Amniotic stem cell (primary cell): ENCODE measurements at regions not wholly inside any gene's neighbourhood (a gene's known extent, or its start where the extent isn't known, plus 50 kb on each side); places are given as distances from the start of the nearest gene placed in this dataset.

Experiments used
- DNase-seq: peaks from one replicate; lab custom pipeline; 2025; lab: John Stamatoyannopoulos, UW

GRCh38 chr14:39988939-39989338, 556.7 kb upstream of the FBXO33 start:
- DNase-seq = no peak

DNA sequence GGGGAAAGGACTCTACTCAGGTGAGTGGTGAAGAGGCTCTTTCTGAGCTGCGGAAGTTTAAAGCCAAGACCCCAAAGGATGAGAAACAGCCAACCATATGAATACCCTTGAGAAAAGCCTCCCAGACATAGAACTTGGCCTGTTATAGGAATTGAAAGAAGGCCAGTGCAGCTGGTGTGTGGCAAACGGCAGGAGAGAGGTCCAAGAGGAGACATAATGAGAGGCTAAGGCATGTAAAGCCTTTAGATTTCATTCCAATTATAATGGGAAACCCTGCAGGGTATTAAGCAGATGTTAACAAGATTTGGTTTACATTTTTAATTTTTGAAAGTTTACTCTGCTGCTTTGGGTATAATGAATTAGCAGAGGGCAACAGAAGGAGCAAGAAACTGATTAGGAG, 552.1 kb upstream of the FBXO33 start:
- DNase-seq = no peak

DNA sequence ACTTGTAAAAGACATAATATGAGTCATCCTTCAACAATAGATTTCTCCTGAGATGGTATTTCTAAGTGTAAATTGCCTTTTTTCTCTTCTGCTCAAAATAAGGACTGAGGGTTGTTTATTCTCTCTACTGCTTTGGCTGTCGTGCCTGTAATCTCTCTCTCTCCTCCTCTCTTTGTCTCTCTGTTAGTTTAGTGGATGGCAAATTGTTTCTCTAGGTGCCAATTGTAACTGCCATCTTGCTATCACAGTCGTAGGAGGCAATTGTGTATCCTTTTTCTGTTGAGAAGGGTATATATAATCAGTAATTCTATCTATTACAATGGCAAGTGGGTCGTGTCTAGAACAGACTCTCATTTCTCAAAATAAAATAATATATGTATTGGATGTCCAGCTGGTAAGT, 545.0 kb upstream of the FBXO33 start:
- no peak for DNase-seq

DNA sequence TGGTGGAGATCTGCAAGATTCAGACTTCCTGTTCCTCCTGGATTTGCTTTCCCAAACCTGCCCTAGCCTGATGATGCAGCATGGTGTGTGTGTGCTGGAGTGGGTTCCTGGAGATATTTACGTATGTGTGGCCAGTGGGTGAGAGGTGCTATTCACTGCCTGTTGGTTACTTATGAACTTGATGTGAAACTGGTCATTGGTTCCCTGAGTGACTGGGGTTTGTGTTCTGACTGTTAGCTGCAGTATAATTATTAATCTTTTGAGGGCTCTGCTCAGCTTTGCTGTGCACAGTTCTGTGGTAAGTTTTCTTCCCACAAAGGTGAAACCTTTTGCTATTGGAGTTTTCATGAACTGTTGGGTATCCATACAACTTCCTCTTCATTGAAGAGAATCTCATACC, 541.8 kb upstream of the FBXO33 start:
- DNase-seq = no peak

GRCh38 chr14:39972704-39973103, 540.5 kb upstream of the FBXO33 start:
- DNase-seq = no peak

GRCh38 chr14:39967885-39968284, 535.7 kb upstream of the FBXO33 start:
- DNase-seq = no peak

DNA sequence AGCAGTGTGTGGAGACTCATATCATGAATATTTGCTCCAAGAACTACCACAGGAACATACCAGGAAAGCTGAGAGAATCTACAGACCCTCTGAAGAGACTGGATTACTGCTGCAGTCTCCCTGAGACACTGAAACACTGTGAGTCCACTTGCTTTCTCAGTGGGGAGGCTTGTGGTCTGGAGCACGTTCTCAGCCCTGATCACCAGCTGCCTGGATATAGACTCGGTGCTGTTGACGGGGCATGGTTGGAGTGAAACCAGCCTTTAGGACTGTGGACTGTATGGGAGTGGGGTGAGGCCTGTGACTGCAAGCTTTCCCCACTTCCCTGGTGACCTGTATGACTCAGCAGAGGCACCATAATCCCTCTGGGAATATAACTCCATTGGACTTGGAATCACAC, 525.8 kb upstream of the FBXO33 start:
- no peak for DNase-seq

GRCh38 chr14:39957290-39957689, 525.1 kb upstream of the FBXO33 start:
- DNase-seq = no peak

DNA sequence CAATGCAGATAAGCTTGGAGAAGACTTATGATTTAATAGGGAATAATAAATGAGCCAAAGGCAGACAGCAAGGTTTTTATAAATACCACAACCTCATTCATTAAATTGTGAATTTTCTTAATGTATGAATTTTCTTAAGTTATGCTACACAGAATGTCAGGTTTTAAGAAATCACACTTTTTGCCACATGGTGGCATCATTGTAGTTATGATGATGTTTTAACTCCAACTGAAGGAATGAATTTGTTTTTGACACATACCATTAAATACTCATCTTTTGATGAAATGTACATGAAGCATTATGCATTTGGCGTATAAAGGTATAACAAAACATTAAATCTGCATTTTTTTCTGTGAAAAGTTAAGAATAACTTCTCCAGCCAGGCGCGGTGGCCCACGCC, 524.1 kb upstream of the FBXO33 start:
- no peak for DNase-seq

DNA sequence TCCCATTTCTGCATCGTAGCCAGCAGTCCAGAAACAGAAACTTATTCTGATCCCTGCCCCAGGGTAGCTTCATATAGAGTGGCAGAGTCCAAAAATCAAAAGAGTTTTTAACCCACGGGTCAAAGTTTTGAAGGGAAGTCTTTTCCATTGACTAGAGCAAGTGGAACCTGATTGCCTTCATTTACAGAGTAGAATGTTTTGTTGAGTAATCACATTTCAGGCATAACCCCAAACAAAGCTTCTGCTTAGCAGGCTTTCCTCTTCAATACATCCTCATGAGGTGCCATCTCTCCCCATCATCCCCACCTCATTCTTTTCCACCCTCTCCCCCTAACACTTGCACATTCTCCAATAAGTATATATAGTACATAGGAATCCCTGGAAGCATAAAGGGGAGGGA, 516.0 kb upstream of the FBXO33 start:
- no peak for DNase-seq

DNA sequence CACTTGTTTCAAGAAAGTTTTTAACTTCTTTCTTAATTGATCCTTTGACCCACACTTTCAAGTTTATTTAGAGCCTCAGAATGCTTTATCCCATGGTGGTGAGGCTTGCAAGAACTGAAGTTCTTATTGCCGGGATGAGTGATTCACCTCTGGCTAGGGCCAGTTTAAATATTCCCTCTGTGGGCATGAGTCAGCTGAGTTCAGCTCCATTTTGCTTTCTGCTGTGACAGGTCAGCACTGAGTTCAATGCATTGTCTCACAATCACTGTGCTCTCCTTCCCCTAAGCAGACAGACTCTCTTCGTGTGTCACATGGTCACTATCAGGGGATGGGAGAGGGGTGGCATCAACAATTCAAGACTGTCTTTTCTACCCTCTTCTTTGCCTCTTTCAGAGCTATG, 514.6 kb upstream of the FBXO33 start:
- DNase-seq = no peak

DNA sequence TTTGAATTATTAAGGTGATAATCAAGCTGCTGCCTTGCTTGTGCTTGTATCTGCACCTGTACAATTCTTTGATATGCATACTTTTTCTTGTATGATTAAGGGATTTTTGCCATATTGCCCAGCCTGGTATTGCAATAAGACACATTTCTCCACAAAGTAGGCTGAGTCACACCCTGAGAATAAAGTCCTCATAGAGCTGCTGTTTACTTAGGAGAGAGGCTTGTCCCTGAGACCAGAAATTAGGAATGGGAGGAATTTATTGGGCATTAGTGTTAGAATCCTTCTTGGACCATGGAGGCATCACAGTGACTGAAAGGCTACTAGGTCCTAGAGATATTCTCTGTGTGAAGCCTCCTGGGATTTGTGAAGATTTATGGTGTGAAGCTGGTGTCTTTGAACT, 506.8 kb upstream of the FBXO33 start:
- DNase-seq = no peak

DNA sequence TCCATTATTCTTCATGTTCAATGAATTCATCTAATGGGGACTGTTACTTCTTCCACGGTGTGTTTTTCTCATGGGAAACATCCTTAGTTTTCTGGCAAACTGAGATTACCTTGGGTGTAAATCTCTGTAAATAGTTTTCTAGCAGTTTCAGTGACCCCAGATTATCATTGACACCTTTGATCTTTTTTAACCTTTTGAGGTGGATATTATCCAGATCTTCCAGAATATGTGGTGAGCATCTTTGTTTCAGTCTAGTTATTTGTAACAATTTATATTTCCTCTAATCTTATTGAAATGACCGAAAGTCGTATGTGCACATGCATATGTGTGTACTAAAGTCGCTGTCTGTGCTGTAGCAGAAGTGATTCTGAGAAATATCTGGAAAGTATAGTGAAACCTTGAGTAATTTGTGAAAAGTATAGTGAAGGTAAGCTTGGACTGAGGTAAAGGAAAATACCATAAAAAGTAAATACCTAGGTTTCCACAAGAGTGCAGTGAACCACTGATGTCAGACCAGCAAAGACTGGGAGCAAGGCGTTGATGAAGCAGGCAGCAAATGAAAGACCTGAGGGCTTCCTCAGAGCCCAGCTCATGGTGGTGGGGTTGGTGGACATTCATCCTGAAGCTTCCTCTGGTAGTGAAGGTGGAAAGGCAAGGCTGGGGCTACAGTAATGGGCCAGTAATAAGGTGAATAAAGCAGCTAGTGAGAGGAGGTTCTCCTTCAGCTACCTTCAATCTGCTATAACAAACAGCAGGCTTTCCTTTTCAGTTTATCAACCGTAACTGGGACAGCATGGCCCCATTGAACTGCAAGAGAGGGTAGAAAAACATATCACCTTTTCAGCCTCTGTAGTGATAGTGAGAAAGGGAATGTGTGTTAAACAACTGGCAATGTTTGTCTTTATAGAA, 480.2 kb upstream of the FBXO33 start:
- DNase-seq = no peak

GRCh38 chr14:39897657-39898056, 465.4 kb upstream of the FBXO33 start:
- DNase-seq = no peak

- no peak for DNase-seq
Observed at GRCh38 chr14:39890026-39890425, 457.8 kb upstream of the FBXO33 start.

DNA sequence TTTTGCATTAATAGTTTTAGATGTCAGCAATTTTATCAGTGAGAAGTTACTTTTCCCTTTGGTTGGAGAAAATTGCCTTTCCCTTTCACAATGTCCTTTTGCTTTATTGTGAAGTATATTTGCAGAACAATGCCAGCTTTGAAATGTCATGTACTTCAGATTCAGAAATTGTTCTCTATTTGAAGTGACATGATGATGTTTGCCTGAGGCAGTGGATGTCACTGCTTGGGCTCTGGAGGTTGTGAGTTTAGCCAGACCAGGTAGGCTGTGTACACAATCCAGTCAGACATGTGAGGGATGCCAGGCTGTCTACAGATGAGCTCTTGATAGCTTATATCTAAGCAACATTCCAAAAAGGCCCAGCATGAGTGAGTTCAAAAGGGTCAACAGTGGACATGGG, 451.9 kb upstream of the FBXO33 start:
- DNase-seq = no peak

DNA sequence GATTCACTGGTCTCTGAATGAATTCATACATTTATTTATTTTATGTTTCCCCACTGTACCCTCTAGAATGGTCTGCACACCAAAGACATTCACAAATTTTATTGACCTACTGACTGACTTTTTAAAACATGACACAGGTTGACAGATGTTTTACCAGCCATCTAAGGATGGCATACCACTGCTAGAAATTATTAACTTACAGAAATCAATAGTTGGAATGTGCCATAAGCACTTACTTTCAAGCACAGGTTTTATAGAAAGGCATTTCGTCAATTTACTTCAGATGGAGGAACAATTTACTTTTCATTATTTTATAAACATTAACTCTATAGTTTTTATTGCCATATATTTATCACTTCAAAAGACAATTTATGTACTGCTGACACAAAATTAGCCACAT, 448.7 kb upstream of the FBXO33 start:
- DNase-seq = no peak

GRCh38 chr14:39880106-39880695, 448.0 kb upstream of the FBXO33 start:
- no peak for DNase-seq

DNA sequence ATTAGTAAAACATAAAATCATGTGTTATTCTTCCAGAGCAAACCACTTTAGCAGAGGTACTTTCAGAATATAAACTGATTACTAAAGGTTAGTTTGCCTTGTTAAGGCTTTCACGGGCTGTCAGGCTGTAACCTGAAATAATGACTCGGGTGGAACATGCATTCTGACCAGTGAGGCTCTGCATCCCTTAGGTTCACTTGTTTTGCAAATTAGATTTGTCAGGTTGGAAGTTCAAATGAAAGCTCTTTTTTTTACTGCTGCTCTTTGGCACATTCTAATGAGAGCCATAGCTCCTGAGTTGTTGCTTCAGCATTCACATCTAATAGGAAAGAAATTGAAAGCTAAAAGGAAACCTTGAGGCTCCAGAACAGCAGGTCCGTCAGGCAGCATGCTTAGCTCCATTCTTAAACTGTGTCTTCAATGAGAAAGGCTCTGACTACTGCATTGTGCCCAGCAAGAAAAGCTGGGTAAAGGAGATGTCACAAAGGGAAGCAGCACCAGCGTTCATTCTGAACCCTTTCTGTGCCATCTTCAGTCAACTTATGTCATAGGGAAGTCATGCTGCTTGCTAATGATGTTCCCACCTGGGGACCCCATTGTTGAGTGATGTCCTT, 445.5 kb upstream of the FBXO33 start:
- no peak for DNase-seq

GRCh38 chr14:39876916-39877315, 444.7 kb upstream of the FBXO33 start:
- no peak for DNase-seq

- no peak for DNase-seq
Observed at GRCh38 chr14:39875028-39875427, 442.8 kb upstream of the FBXO33 start.

DNA sequence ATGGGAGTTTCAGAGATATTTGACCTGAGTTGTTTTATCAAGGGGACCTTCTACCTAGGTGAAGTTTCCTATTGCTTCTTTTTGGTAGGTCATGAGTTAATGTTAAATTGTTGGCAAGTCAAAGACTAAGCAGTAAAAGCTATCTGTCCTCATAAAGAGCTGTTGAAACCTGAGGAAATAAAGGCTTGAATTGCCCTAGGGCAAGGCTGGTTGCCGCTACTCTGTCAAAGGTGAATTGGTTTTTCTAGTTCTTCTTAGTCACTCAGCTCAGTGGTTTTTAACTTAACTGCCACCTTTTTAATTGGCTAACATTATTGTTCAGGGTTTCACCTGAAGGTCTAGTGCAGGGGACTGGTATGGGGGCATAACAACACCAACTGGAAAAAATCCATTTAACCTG, 441.6 kb upstream of the FBXO33 start:
- DNase-seq = no peak

GRCh38 chr14:39868949-39869348, 436.7 kb upstream of the FBXO33 start:
- DNase-seq = no peak
